ENCODE measurements at regions not wholly inside any gene's neighbourhood (a gene's known extent, or its start where the extent isn't known, plus 50 kb on each side); places are given as distances from the start of the nearest gene placed in this dataset.

- intact Hi-C loops (cut with DNase I; ENCODE audit: low total_unique reads): no loop called here
- H3K9me3 ChIP-seq: no peaks in the 10 kb centered on the region
Observed at GRCh38 chr11:37804666-37805065, 1206.6 kb upstream of the RAG2 start.

GRCh38 chr11:37788141-37788877, 1190.3 kb upstream of the RAG2 start:
- 39 to 51% (median 41%) methylated on average over 5 of the region's 5 CpGs for WGBS, 5 donors
- intact Hi-C loops (cut with DNase I; ENCODE audit: low total_unique reads): no loop called here
- no peak for TF ChIP-seq POLR2A (IDR thresholded peaks at IDR 0.05)
- no peak for TF ChIP-seq EP300 (IDR thresholded peaks at IDR 0.05)
- no peak for TF ChIP-seq CTCF (IDR thresholded peaks at IDR 0.05)
- TF ChIP-seq POLR2AphosphoS5 (IDR thresholded peaks at IDR 0.05): no peak
- peaks cover 3 to 35% (median 14%) of the 10 kb centered on the region in 4 donors for H3K9me3 ChIP-seq
- no peak for DNase-seq
- H3K27ac ChIP-seq: no peak overlapping the region
- H3K4me3 ChIP-seq: no peak overlapping the region
- H3K4me1 ChIP-seq: no peaks in the 10 kb centered on the region
- H3K36me3 ChIP-seq: no peaks in the 10 kb centered on the region
- H3K27me3 ChIP-seq: no peaks in the 10 kb centered on the region

More at GRCh38 chr11:37804666-37805065, 1206.6 kb upstream of the RAG2 start:
- no peaks in the 10 kb centered on the region for H3K36me3 ChIP-seq
- no peak overlapping the region for H3K4me3 ChIP-seq
- WGBS, 5 donors: 74 to 85% (median 81%) methylated on average over 2 of the region's 2 CpGs
- DNase-seq: no peak
- no peaks in the 10 kb centered on the region for H3K4me1 ChIP-seq
- no peak for TF ChIP-seq POLR2A (IDR thresholded peaks at IDR 0.05)
- TF ChIP-seq CTCF (IDR thresholded peaks at IDR 0.05): no peak
- TF ChIP-seq POLR2AphosphoS5 (IDR thresholded peaks at IDR 0.05): no peak
- no peak for TF ChIP-seq EP300 (IDR thresholded peaks at IDR 0.05)
- no peak overlapping the region for H3K27ac ChIP-seq
- H3K27me3 ChIP-seq: no peaks in the 10 kb centered on the region

- no peak for TF ChIP-seq POLR2AphosphoS5 (IDR thresholded peaks at IDR 0.05)
- TF ChIP-seq EP300 (IDR thresholded peaks at IDR 0.05): no peak
- no peak for TF ChIP-seq CTCF (IDR thresholded peaks at IDR 0.05)
- TF ChIP-seq POLR2A (IDR thresholded peaks at IDR 0.05): no peak
- no peaks in the 10 kb centered on the region for H3K4me1 ChIP-seq
- no peaks in the 10 kb centered on the region for H3K27me3 ChIP-seq
- no peak overlapping the region for H3K27ac ChIP-seq
- WGBS, 5 donors: 6 to 21% (median 9%) methylated on average over 1 of the region's 1 CpG
- no peak overlapping the region for H3K4me3 ChIP-seq
- DNase-seq: no peak
- no peaks in the 10 kb centered on the region for H3K36me3 ChIP-seq
- peaks cover 5 to 54% (median 31%) of the 10 kb centered on the region in 4 donors for H3K9me3 ChIP-seq
- intact Hi-C loops (cut with DNase I; ENCODE audit: low total_unique reads): no loop called here
Observed at GRCh38 chr11:37786214-37786755, 1188.2 kb upstream of the RAG2 start.

GRCh38 chr11:37774441-37774840, 1176.4 kb upstream of the RAG2 start:
- Histone ChIP-seq H3K4me3 (no peak overlapping the region), H3K9me3 (no peaks in the 10 kb centered on the region), H3K27ac (no peak overlapping the region), H3K36me3 (no peaks in the 10 kb centered on the region), H3K4me1 (no peaks in the 10 kb centered on the region), H3K27me3 (no peaks in the 10 kb centered on the region)
- DNase-seq: no peak
- intact Hi-C loops (cut with DNase I; ENCODE audit: low total_unique reads): no loop called here
- TF ChIP-seq POLR2A (IDR thresholded peaks at IDR 0.05) (no peak), EP300 (IDR thresholded peaks at IDR 0.05) (no peak), POLR2AphosphoS5 (IDR thresholded peaks at IDR 0.05) (no peak), CTCF (IDR thresholded peaks at IDR 0.05) (no peak)
- WGBS, 5 donors: 85 to 93% (median 91%) methylated on average over 8 of the region's 8 CpGs

Measured in stomach (tissue), 8 donors.